Pancreas (tissue), 10 donors: ENCODE measurements at regions not wholly inside any gene's neighbourhood (a gene's known extent, or its start where the extent isn't known, plus 50 kb on each side); places are given as distances from the start of the nearest gene placed in this dataset.

Experiments used
- ATAC-seq, 4 donors: fragments of 200-7000 bp; cut with Tn5 transposase; one replicate each; pipeline versions ENCODE4 v1.8.0 to v1.9.1; 2020; ENCODE audit warnings: mild to moderate bottlenecking in 4 of 4, moderate library complexity in 4 of 4
- DNase-seq, 6 donors: peaks; one replicate each; pipeline ENCODE4 v3.0.0-alpha.2; 2020
- FAIRE-seq: peaks from 2 replicates; lab custom pipeline; 2012; peaks lifted over from hg19 to GRCh38; lab: Jason Lieb, UNC
- H3K27ac ChIP-seq, 4 donors: fragments of 200-600 bp; sonication (generic); 1 replicate in 3 of 4; 2 replicates in 1 of 4; pipeline versions ENCODE4 v1.5.0 to v1.8.0; 2020
- H3K27me3 ChIP-seq, 4 donors: fragments of 200-600 bp; one replicate each; pipeline ENCODE4 v1.8.0; 2021
- H3K36me3 ChIP-seq, 3 donors: fragments of 200-600 bp; sonication (generic) in 1 of 3; one replicate each; pipeline versions ENCODE4 v1.5.0 to v1.8.0; 2020 to 2021
- H3K4me1 ChIP-seq, 3 donors: fragments of 200-600 bp; one replicate each; pipeline ENCODE4 v1.8.0; 2021
- H3K4me3 ChIP-seq, 4 donors: fragments of 200-600 bp; sonication (generic) in 2 of 4; one replicate each; pipeline versions ENCODE4 v1.5.0 to v1.8.0; 2020 to 2021
- H3K9me3 ChIP-seq, 4 donors: fragments of 200-600 bp; one replicate each; pipeline ENCODE4 v1.8.0; 2021
- WGBS, 2 donors: extraction: QIAGEN DNeasy Blood & Tissue Kit; methylation state at CpG; one replicate each; pipeline ENCODE4 v1.1.7; 2013; 5-methylcytosine and 5-hydroxymethylcytosine counted together
- intact Hi-C, 3 donors: fragments of 100-400 bp; cut with DNase I; formaldehyde crosslinking; loops; one replicate each; pipeline versions ENCODE4 v1.11.1 to v1.14.2; 2022
- TF ChIP-seq, protein P1 (sequence below), 4 donors: fragments of 200-600 bp; sonication (generic) in 3 of 4; IDR thresholded peaks; one replicate each; pipeline versions ENCODE4 v1.5.0 to v1.8.0; 2021; ENCODE audit warnings: antibody characterized with exemption in 4 of 4
- donor health status: healthy with polysubstance abuse.
- donor health status: DM: no; HTN: no; CAD: no; lungs with moderate emphysema.
- donor health status: DM: no; HTN: no; CAD: no.
- donor health status: control.
- donor health status: control.
- donor health status: Bipolar disorder and iron deficiency.
- donor health status: DM: yes; HTN: yes; CAD: no.
- donor health status: DM: no; HTN: no; CAD: no.
- donor health status: DM: no; HTN: no; CAD: no.
- donor health status: DM: yes; HTN: yes; CAD: no.

DNA sequence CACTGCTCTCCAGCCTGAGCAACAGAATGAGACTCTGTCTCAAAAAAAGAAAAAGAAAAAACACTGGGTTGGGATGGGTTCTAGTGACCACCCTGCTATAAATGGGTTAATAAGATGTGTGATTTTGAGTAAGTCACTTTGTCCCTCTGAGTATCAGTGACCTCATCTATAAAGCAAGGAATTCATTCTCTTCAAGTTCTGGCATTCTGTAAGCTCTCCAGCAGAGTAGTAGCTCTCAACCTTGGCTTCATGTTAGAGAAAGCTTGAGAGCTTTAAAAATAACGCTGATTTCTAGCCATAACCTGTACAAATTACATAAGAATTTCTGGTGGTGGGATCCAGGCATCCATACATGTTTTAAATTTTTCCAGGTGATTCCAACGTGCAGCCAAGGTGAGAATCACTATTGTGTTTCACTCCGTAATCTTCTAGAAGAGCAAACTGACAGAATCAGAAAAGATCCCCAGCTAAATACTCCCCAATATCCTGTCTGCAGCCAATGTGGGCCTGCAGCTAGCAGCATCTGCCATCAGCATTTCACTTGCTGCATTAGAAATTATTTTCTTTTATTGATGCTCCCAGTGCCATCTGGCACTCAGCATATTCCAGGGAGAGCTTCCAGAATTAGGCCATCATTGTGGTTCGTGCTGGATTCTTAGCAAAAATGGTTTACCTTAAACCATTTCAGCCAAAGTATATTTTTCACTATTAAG lies 109.4 kb downstream of the FEM1C start:
- no peak overlapping the region for H3K4me3 ChIP-seq
- no peak overlapping the region for H3K27ac ChIP-seq
- no peaks in the 10 kb centered on the region for H3K36me3 ChIP-seq
- intact Hi-C loops, result no loop called here
- H3K9me3 ChIP-seq, result no peaks in the 10 kb centered on the region
- no peak for FAIRE-seq
- peaks cover 0 to 11% (median 7%) of the 10 kb centered on the region in 3 donors for H3K4me1 ChIP-seq
- no peak for ATAC-seq
- TF ChIP-seq, protein P1, sequence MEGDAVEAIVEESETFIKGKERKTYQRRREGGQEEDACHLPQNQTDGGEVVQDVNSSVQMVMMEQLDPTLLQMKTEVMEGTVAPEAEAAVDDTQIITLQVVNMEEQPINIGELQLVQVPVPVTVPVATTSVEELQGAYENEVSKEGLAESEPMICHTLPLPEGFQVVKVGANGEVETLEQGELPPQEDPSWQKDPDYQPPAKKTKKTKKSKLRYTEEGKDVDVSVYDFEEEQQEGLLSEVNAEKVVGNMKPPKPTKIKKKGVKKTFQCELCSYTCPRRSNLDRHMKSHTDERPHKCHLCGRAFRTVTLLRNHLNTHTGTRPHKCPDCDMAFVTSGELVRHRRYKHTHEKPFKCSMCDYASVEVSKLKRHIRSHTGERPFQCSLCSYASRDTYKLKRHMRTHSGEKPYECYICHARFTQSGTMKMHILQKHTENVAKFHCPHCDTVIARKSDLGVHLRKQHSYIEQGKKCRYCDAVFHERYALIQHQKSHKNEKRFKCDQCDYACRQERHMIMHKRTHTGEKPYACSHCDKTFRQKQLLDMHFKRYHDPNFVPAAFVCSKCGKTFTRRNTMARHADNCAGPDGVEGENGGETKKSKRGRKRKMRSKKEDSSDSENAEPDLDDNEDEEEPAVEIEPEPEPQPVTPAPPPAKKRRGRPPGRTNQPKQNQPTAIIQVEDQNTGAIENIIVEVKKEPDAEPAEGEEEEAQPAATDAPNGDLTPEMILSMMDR (IDR thresholded peaks at IDR 0.05), result no peak
- no peak for DNase-seq
- 76 to 82% methylated on average over 4 of the region's 4 CpGs for WGBS, 2 donors
- no peaks in the 10 kb centered on the region for H3K27me3 ChIP-seq

DNA sequence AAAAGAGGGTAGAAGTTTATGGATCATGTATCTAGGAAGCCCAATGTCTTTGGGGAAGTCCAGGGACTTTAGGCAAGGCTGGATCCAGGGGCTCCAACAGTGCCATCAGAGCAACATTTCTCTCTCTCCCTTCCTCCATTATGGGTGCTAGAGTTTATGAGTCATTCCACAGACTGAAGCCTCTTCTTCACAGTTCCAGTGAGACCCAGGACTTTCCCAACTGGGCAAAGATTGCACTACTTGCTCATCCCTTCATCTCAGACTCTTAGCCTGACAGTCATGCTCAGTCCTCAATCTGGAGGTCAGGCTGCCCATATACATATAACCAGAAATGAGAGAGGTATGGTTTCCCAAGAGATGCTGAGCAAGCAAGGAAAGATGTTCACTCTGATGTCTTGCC lies 110.7 kb downstream of the FEM1C start:
- no peak overlapping the region for H3K27ac ChIP-seq
- DNase-seq (no peak), ATAC-seq (no peak), FAIRE-seq (no peak)
- peaks cover 0 to 11% (median 7%) of the 10 kb centered on the region in 3 donors for H3K4me1 ChIP-seq
- no peaks in the 10 kb centered on the region for H3K9me3 ChIP-seq
- no peak overlapping the region for H3K4me3 ChIP-seq
- intact Hi-C loops, result no loop called here
- no peaks in the 10 kb centered on the region for H3K27me3 ChIP-seq
- TF ChIP-seq, protein P1 (IDR thresholded peaks at IDR 0.05), result no peak
- no peaks in the 10 kb centered on the region for H3K36me3 ChIP-seq

DNA sequence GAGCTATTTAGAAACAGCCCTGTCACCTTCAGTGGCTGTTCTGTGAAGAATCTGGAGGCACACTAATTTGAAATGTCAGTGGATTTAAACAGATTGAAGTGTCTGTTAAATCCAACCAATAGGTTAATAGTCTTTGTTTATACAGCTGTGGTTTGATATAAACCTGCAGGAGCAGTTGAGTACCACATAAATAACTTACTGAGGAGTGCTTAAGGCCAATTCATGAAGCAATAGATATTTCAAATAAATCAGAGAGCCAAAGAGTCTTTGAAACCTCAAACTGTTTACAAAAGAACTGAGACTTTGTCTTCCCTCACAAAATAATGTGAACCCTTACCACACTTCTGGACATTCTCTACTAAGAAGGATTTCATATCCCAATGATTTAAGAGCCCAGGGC lies 111.9 kb downstream of the FEM1C start:
- no peak overlapping the region for H3K4me3 ChIP-seq
- no peak for FAIRE-seq
- H3K27me3 ChIP-seq, result no peaks in the 10 kb centered on the region
- no peaks in the 10 kb centered on the region for H3K9me3 ChIP-seq
- TF ChIP-seq, protein P1 (IDR thresholded peaks at IDR 0.05), result no peak
- peaks cover 0 to 11% (median 7%) of the 10 kb centered on the region in 3 donors for H3K4me1 ChIP-seq
- no peak for DNase-seq
- peak; percentile 56 to 74 (median 64) for ATAC-seq
- H3K36me3 ChIP-seq, result no peaks in the 10 kb centered on the region
- H3K27ac ChIP-seq, result no peak overlapping the region
- intact Hi-C loops, result no loop called here

DNA sequence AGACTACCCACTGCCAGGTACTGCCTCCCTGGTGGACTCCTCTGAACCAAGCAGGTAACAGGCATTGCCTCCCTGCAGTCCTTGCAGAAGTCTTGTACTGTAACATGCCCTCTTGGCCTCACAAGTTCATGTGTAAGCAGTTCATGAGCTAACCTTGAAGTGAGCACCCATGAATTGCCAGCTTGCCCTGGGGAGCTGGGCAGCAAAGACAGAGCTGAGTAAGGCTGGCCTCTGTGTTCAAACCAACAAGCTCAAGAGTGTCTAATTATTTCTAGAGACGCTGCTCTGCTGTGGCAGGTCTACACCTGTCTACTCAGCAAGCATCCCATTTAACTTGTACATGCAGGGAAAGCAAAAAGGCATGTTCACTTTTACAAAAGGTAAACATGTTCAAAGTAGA lies 113.5 kb downstream of the FEM1C start:
- peak in 1 of 6 donors; percentile 15 for DNase-seq
- peaks cover 0 to 11% (median 7%) of the 10 kb centered on the region in 3 donors for H3K4me1 ChIP-seq
- no peak overlapping the region for H3K27ac ChIP-seq
- no peaks in the 10 kb centered on the region for H3K36me3 ChIP-seq
- ATAC-seq, result peak; percentile 29 to 75 (median 57)
- FAIRE-seq, result no peak
- no peak overlapping the region for H3K4me3 ChIP-seq
- no peaks in the 10 kb centered on the region for H3K9me3 ChIP-seq
- WGBS, 2 donors, result 61 to 67% methylated on average over 1 of the region's 1 CpG
- H3K27me3 ChIP-seq, result no peaks in the 10 kb centered on the region
- intact Hi-C loops, result no loop called here
- TF ChIP-seq, protein P1 (IDR thresholded peaks at IDR 0.05), result no peak

DNA sequence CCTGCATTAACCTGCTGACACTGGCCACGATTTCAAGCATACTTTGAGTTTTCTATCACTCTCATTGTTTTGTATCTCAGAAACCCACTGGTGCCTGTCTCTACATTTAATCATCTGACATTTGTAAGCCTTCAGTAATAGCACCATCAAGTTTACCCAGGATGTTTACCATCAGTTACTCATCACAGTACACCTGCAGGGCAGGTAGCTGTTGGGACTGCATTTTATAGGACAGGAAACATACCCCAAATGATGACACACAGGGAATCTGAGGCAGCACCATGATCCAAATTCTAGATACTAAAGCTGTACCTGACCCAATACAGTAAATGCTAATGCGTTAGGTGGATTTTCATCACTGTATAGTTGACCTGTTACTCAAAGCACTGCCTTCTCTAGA lies 114.2 kb downstream of the FEM1C start:
- TF ChIP-seq, protein P1 (IDR thresholded peaks at IDR 0.05), result no peak
- 68 to 78% methylated on average over 2 of the region's 2 CpGs for WGBS, 2 donors
- intact Hi-C loops, result no loop called here

More for the DNA sequence above, 114.2 kb downstream of the FEM1C start:
- H3K4me3 ChIP-seq, result no peak overlapping the region
- H3K4me1 ChIP-seq, result peaks cover 0 to 11% (median 7%) of the 10 kb centered on the region in 3 donors
- FAIRE-seq (no peak), ATAC-seq (no peak), DNase-seq (no peak)
- no peaks in the 10 kb centered on the region for H3K27me3 ChIP-seq
- no peak overlapping the region for H3K27ac ChIP-seq
- no peaks in the 10 kb centered on the region for H3K9me3 ChIP-seq
- no peaks in the 10 kb centered on the region for H3K36me3 ChIP-seq
